ENCODE measurements at regions not wholly inside any gene's neighbourhood (a gene's known extent, or its start where the extent isn't known, plus 50 kb on each side); places are given as distances from the start of the nearest gene placed in this dataset.

GRCh38 chr22:27636716-27637508 lies 164.6 kb downstream of the MN1 start:
- TF ChIP-seq TAF1 (IDR thresholded peaks at IDR 0.05; ENCODE audit: borderline replicate concordance, insufficient read depth, low read length), result no peak
- TF ChIP-seq POLR2AphosphoS5 (IDR thresholded peaks at IDR 0.05; ENCODE audit: low read depth, low read length), result no peak
- no peak for TF ChIP-seq SIN3A (IDR thresholded peaks at IDR 0.05; ENCODE audit: borderline replicate concordance, insufficient read depth, low read length)
- no peak for TF ChIP-seq REST (IDR thresholded peaks at IDR 0.05; ENCODE audit: insufficient read depth in 1 of 2, low read depth in 2 of 2, low read length in 2 of 2)
- TF ChIP-seq FOXP2 (optimal IDR thresholded peaks at IDR 0.05; ENCODE audit: borderline replicate concordance, extremely low read depth, extremely low read length, insufficient read depth), result no peak

- TF ChIP-seq FOXP2 (optimal IDR thresholded peaks at IDR 0.05; ENCODE audit: borderline replicate concordance, extremely low read depth, extremely low read length, insufficient read depth) (no peak), TAF1 (IDR thresholded peaks at IDR 0.05; ENCODE audit: borderline replicate concordance, insufficient read depth, low read length) (no peak), SIN3A (IDR thresholded peaks at IDR 0.05; ENCODE audit: borderline replicate concordance, insufficient read depth, low read length) (no peak)
Observed at GRCh38 chr22:27637604-27638003, 164.0 kb downstream of the MN1 start.

GRCh38 chr22:27638329-27639233 lies 163.0 kb downstream of the MN1 start:
- TF ChIP-seq REST (IDR thresholded peaks at IDR 0.05; ENCODE audit: insufficient read depth in 1 of 2, low read depth in 2 of 2, low read length in 2 of 2) (no peak), POLR2AphosphoS5 (IDR thresholded peaks at IDR 0.05; ENCODE audit: low read depth, low read length) (no peak), TAF1 (IDR thresholded peaks at IDR 0.05; ENCODE audit: borderline replicate concordance, insufficient read depth, low read length) (no peak), FOXP2 (optimal IDR thresholded peaks at IDR 0.05; ENCODE audit: borderline replicate concordance, extremely low read depth, extremely low read length, insufficient read depth) (no peak), SIN3A (IDR thresholded peaks at IDR 0.05; ENCODE audit: borderline replicate concordance, insufficient read depth, low read length) (no peak)

GRCh38 chr22:27639248-27640086 lies 162.1 kb downstream of the MN1 start:
- TF ChIP-seq FOXP2 (optimal IDR thresholded peaks at IDR 0.05; ENCODE audit: borderline replicate concordance, extremely low read depth, extremely low read length, insufficient read depth), result no peak
- TF ChIP-seq REST (IDR thresholded peaks at IDR 0.05; ENCODE audit: insufficient read depth in 1 of 2, low read depth in 2 of 2, low read length in 2 of 2), result no peak
- TF ChIP-seq TAF1 (IDR thresholded peaks at IDR 0.05; ENCODE audit: borderline replicate concordance, insufficient read depth, low read length), result no peak
- TF ChIP-seq POLR2AphosphoS5 (IDR thresholded peaks at IDR 0.05; ENCODE audit: low read depth, low read length), result no peak
- no peak for TF ChIP-seq SIN3A (IDR thresholded peaks at IDR 0.05; ENCODE audit: borderline replicate concordance, insufficient read depth, low read length)

Measured in PFSK-1 (cell line).